Coronary artery (tissue), 2 donors: ENCODE measurements at regions not wholly inside any gene's neighbourhood (a gene's known extent, or its start where the extent isn't known, plus 50 kb on each side); places are given as distances from the start of the nearest gene placed in this dataset.
A peak's percentile ranks its signal among the peaks of the same experiment; 100 is the strongest.

Experiments
- DNase-seq: peaks from one replicate; pipeline ENCODE4 v3.0.0-alpha.2; 2017; ENCODE audit warnings: low spot score
- H3K27ac ChIP-seq, 2 donors: fragments of 200-600 bp; sonication (generic); one replicate each; pipeline ENCODE4 v1.5.1; 2016 to 2019
- H3K4me3 ChIP-seq: fragments of 200-600 bp; sonication (generic); 2 replicates; pipeline ENCODE4 v1.5.1; 2016; ENCODE audit warnings: mild to moderate bottlenecking, moderate library complexity
- CTCF ChIP-seq: fragments of 200-600 bp; sonication (generic); IDR thresholded peaks from one replicate; pipeline ENCODE4 v1.5.1; 2019; ENCODE audit warnings: antibody characterized with exemption

GRCh38 chr13:73850104-73850873 is 283.9 kb downstream of the KLF12 start:
- DNase-seq: no peak
- Histone ChIP-seq H3K27ac (no peak overlapping the region), H3K4me3 (no peak overlapping the region)
- TF ChIP-seq CTCF: no peak

- DNase-seq: no peak
- no peak for TF ChIP-seq CTCF
- no peak overlapping the region for H3K27ac ChIP-seq
- no peak overlapping the region for H3K4me3 ChIP-seq
Measured at GRCh38 chr13:73849292-73849691, 284.9 kb downstream of the KLF12 start.

- H3K4me3 ChIP-seq: no peak overlapping the region
- no peak overlapping the region for H3K27ac ChIP-seq
- no peak for DNase-seq
- no peak for TF ChIP-seq CTCF
Measured at GRCh38 chr13:73844986-73845385, 289.2 kb downstream of the KLF12 start.

- DNase-seq: no peak
- TF ChIP-seq CTCF: no peak
Measured at GRCh38 chr13:73842626-73843025, 291.6 kb downstream of the KLF12 start.

GRCh38 chr13:73842184-73842583 is 292.0 kb downstream of the KLF12 start:
- no peak overlapping the region for H3K4me3 ChIP-seq
- DNase-seq: no peak

More at GRCh38 chr13:73842626-73843025, 291.6 kb downstream of the KLF12 start:
- Histone ChIP-seq H3K4me3 (no peak overlapping the region), H3K27ac (no peak overlapping the region)

GRCh38 chr13:73837147-73837546 is 297.1 kb downstream of the KLF12 start:
- DNase-seq: no peak
- no peak for TF ChIP-seq CTCF
- H3K27ac ChIP-seq: no peak overlapping the region

More at GRCh38 chr13:73842184-73842583, 292.0 kb downstream of the KLF12 start:
- H3K27ac ChIP-seq: no peak overlapping the region
- TF ChIP-seq CTCF: no peak

GRCh38 chr13:73835138-73835721 is 299.0 kb downstream of the KLF12 start:
- H3K27ac ChIP-seq: no peak overlapping the region
- no peak for DNase-seq
- TF ChIP-seq CTCF: peak; percentile 27
- H3K4me3 ChIP-seq: no peak overlapping the region

More at GRCh38 chr13:73837147-73837546, 297.1 kb downstream of the KLF12 start:
- no peak overlapping the region for H3K4me3 ChIP-seq
